ENCODE measurements at regions not wholly inside any gene's neighbourhood (a gene's known extent, or its start where the extent isn't known, plus 50 kb on each side); places are given as distances from the start of the nearest gene placed in this dataset.

DNA sequence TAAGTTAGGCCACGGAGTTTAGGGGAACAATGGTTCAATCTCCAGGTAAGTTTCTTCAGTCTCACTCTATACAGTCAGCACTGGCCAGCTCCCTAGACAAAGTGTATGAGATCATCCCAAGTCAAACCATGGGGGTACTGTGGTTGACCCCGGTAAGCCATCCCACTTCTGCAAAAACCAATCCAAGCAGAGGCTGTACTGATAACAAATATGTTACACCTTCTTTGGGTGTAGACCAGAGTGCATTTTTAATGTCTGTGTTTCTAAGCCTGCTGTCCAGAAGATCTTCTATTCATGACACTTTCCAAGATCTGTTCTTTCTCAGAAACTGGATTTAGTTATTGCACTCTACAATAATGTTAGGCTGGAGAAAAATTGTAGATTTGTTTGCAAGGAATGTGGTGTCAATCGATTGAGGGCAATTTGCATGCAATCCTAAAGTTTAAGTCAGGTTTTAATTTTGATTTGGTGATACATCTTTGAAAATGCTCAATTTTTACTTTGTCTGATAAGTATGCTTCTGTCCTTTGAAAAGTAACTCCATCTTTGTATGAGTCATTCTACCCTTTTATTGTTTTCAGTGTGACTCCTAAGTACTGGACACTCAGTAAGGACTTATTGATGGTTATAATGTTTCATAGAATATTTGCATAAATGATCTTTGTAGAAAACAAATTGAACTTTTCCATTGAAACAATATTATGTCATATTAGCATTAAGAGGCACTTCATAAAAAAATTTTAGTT lies 152.4 kb downstream of the HLX start:
- TF ChIP-seq CSDC2 (CRISPR knock-in tag; IDR thresholded peaks at IDR 0.05) (no peak), RARB (CRISPR knock-in tag; IDR thresholded peaks at IDR 0.05) (peak; percentile 29; the same call in 1 of the 2 replicates), ZNF565 (CRISPR knock-in tag; conservative IDR thresholded peaks at IDR 0.05; ENCODE audit: low read depth) (no peak)
- ATAC-seq, result peak; percentile 32

DNA sequence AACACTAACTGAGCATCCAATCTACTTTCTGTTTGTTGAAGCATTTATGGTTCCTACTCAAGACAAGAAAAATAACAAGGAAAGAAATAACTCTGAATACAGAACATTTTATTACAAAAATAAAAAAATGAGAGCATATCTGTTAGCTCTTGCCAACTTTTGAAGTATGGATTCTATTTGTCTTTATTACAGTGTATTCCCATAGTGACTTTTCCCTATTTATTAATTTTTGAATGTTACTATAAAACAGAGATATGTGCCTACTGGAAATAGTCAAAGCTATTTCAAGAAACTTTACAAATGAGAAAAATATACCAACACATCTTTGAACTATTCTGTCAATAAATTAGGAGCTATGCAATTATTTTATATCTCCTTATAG lies 153.0 kb downstream of the HLX start:
- TF ChIP-seq, protein P1, sequence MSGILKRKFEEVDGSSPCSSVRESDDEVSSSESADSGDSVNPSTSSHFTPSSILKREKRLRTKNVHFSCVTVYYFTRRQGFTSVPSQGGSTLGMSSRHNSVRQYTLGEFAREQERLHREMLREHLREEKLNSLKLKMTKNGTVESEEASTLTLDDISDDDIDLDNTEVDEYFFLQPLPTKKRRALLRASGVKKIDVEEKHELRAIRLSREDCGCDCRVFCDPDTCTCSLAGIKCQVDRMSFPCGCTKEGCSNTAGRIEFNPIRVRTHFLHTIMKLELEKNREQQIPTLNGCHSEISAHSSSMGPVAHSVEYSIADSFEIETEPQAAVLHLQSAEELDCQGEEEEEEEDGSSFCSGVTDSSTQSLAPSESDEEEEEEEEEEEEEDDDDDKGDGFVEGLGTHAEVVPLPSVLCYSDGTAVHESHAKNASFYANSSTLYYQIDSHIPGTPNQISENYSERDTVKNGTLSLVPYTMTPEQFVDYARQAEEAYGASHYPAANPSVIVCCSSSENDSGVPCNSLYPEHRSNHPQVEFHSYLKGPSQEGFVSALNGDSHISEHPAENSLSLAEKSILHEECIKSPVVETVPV (CRISPR knock-in tag; IDR thresholded peaks at IDR 0.05), result no peak
- peak; percentile 22; the same call in 1 of the 2 replicates for TF ChIP-seq ZC3H10 (CRISPR knock-in tag; IDR thresholded peaks at IDR 0.05)

DNA sequence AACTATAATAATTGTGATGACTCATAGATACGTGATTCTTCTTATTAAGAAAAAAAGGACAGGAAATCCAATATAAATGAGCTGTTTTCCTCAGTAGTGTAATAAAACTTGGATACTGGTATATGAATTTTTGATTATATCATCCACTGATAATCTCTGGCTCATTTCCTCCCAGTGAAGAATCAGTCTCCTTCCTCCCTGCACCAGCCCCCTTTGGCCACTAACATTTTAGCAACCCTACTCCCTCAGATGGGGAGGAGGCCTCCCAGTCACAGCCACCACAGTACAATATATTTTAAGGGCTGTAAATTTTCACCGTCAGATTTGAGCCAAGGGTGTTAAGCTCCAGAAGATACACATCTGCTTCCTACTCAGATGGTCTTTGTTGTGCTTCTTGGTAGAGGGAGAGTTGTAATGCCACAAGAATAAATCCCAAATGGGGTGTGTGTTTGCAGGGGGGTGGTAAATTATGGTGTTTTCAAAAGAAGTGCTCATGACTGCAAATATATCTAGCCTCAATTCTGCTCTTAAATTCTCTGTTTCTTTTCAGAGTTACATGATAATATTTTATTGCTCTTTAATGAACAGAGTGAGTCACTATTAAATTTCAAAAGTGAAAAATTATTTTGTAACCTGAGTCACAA lies 153.5 kb downstream of the HLX start:
- TF ChIP-seq, protein P2, sequence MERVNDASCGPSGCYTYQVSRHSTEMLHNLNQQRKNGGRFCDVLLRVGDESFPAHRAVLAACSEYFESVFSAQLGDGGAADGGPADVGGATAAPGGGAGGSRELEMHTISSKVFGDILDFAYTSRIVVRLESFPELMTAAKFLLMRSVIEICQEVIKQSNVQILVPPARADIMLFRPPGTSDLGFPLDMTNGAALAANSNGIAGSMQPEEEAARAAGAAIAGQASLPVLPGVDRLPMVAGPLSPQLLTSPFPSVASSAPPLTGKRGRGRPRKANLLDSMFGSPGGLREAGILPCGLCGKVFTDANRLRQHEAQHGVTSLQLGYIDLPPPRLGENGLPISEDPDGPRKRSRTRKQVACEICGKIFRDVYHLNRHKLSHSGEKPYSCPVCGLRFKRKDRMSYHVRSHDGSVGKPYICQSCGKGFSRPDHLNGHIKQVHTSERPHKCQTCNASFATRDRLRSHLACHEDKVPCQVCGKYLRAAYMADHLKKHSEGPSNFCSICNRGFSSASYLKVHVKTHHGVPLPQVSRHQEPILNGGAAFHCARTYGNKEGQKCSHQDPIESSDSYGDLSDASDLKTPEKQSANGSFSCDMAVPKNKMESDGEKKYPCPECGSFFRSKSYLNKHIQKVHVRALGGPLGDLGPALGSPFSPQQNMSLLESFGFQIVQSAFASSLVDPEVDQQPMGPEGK (CRISPR knock-in tag; IDR thresholded peaks at IDR 0.05; ENCODE audit: borderline replicate concordance), result peak; percentile 41; the same call in 1 of the 2 replicates
- TF ChIP-seq GLIS3 (CRISPR knock-in tag; IDR thresholded peaks at IDR 0.05), result no peak
- TF ChIP-seq SNAI2 (CRISPR knock-in tag; IDR thresholded peaks at IDR 0.05), result no peak
- no peak for TF ChIP-seq ZNF565 (CRISPR knock-in tag; conservative IDR thresholded peaks at IDR 0.05; ENCODE audit: low read depth)
- peak; percentile 79; the same call in 1 of the 2 replicates for TF ChIP-seq ZC3H10 (CRISPR knock-in tag; IDR thresholded peaks at IDR 0.05)
- no peak for TF ChIP-seq PPARA (CRISPR knock-in tag; IDR thresholded peaks at IDR 0.05; ENCODE audit: borderline replicate concordance)
- no peak for TF ChIP-seq ZNF70 (CRISPR knock-in tag; IDR thresholded peaks at IDR 0.05)
- TF ChIP-seq ZNF8 (CRISPR knock-in tag; IDR thresholded peaks at IDR 0.05), result no peak
- no peak for TF ChIP-seq ZFP30 (CRISPR knock-in tag; IDR thresholded peaks at IDR 0.05)
- TF ChIP-seq OSR1 (CRISPR knock-in tag; IDR thresholded peaks at IDR 0.05), result no peak
- TF ChIP-seq TOX (CRISPR knock-in tag; IDR thresholded peaks at IDR 0.05; ENCODE audit: borderline replicate concordance), result peak; percentile 85
- TF ChIP-seq, protein P3, sequence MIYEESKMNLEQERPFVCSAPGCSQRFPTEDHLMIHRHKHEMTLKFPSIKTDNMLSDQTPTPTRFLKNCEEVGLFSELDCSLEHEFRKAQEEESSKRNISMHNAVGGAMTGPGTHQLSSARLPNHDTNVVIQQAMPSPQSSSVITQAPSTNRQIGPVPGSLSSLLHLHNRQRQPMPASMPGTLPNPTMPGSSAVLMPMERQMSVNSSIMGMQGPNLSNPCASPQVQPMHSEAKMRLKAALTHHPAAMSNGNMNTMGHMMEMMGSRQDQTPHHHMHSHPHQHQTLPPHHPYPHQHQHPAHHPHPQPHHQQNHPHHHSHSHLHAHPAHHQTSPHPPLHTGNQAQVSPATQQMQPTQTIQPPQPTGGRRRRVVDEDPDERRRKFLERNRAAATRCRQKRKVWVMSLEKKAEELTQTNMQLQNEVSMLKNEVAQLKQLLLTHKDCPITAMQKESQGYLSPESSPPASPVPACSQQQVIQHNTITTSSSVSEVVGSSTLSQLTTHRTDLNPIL (CRISPR knock-in tag; IDR thresholded peaks at IDR 0.05; ENCODE audit: low read depth), result no peak
- no peak for TF ChIP-seq ZFP3 (CRISPR knock-in tag; IDR thresholded peaks at IDR 0.05)
- TF ChIP-seq ESRRG (CRISPR knock-in tag; IDR thresholded peaks at IDR 0.05), result no peak
- TF ChIP-seq RARB (CRISPR knock-in tag; IDR thresholded peaks at IDR 0.05), result no peak; the same call in 1 of the 2 replicates
- TF ChIP-seq CSDC2 (CRISPR knock-in tag; IDR thresholded peaks at IDR 0.05), result no peak
- TF ChIP-seq TCF4 (CRISPR knock-in tag; IDR thresholded peaks at IDR 0.05; ENCODE audit: borderline replicate concordance), result no peak
- TF ChIP-seq ARNTL (CRISPR knock-in tag; IDR thresholded peaks at IDR 0.05; ENCODE audit: borderline replicate concordance, low read depth), result no peak
- TF ChIP-seq, protein P4, sequence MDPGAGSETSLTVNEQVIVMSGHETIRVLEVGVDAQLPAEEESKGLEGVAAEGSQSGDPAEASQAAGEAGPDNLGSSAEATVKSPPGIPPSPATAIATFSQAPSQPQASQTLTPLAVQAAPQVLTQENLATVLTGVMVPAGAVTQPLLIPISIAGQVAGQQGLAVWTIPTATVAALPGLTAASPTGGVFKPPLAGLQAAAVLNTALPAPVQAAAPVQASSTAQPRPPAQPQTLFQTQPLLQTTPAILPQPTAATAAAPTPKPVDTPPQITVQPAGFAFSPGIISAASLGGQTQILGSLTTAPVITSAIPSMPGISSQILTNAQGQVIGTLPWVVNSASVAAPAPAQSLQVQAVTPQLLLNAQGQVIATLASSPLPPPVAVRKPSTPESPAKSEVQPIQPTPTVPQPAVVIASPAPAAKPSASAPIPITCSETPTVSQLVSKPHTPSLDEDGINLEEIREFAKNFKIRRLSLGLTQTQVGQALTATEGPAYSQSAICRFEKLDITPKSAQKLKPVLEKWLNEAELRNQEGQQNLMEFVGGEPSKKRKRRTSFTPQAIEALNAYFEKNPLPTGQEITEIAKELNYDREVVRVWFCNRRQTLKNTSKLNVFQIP (CRISPR knock-in tag; IDR thresholded peaks at IDR 0.05; ENCODE audit: borderline replicate concordance, low read depth), result no peak
- TF ChIP-seq, protein P1 (CRISPR knock-in tag; IDR thresholded peaks at IDR 0.05), result no peak
- no peak for TF ChIP-seq ISL1 (CRISPR knock-in tag; IDR thresholded peaks at IDR 0.05)
- ATAC-seq, result peak; percentile 18

More for the DNA sequence above, 153.0 kb downstream of the HLX start:
- no peak for ATAC-seq
